ENCODE measurements at regions not wholly inside any gene's neighbourhood (a gene's known extent, or its start where the extent isn't known, plus 50 kb on each side); places are given as distances from the start of the nearest gene placed in this dataset.
"Not testable (repeated sequence)": the region's sequence is repeated elsewhere in the genome, so short reads cannot be mapped to it uniquely, and the experiment has no call there.

GRCh38 chr6:57878792-57879191, 561.4 kb downstream of the PRIM2 start:
- H3K4me3 ChIP-seq (ENCODE audit: low read depth in 1 of 3, low read length in 3 of 3); H3K36me3 ChIP-seq (ENCODE audit: control insufficient read depth in 3 of 3, insufficient read depth in 2 of 3, low read depth in 1 of 3, low read length in 3 of 3); H3K27me3 ChIP-seq (ENCODE audit: control insufficient read depth in 3 of 3, insufficient read depth in 3 of 3, low read length in 3 of 3); DNase-seq; H3K27ac ChIP-seq (ENCODE audit: low read depth in 1 of 3, low read length in 2 of 3); FAIRE-seq; H3K4me1 ChIP-seq (ENCODE audit: control insufficient read depth in 3 of 3, insufficient read depth in 2 of 3, low read depth in 1 of 3, low read length in 2 of 3); H3K9me3 ChIP-seq (ENCODE audit: control insufficient read depth in 2 of 2, insufficient read depth in 1 of 2, low read depth in 1 of 2, low read length in 1 of 2): not testable (repeated sequence)
- 54 to 63% (median 60%) methylated on average over 1 of the region's 1 CpG for WGBS, 3 donors

DNA sequence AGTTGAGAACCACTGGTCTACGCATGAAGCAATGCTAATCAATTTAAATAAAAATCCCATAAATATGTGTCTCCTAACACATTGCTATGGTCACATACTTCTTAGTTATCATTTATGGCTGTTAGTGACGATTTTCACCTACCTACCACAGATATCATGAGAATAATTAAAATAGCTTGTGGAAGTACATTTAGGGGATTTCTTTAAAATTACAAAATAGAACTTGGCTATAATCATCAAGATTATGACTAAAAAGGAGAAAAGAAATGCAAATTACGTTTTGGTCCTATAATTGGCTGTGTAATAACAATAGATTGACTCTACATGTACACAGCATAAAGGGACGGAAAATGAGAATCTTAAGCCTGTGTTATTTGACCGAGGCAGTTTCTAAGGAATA, 581.4 kb downstream of the PRIM2 start:
- FAIRE-seq = not testable (repeated sequence)

DNA sequence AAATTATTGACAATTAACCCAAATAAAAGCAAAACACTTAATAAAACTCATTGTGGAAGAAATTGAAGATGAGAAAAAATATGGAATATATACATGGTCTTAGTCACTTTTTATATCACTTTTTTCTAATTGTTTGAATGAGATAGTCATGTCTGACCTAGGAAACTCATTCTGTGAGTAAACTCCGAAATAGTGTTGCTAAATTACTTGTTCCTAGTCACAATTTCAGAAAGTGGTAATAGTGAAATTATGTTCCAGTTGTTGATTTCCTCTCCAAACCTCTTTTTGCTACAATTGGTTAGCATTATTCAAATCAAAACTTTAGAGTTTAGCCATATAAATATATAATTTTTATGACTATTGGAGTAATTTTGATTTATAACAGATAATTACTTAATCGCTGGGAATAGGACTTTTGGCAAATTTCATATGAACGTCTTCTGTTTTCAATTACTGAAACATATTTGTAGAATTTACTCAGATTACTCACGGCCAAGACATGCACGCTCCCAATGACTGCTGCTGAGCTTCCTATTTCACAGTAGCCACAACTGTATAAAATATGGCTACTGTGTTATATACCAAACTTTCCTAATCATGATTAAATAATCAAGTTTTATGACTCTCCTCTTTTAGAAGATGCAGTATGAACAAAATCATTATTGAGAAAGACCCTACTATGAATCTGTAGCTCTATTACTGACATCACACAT, 583.4 kb downstream of the PRIM2 start:
- not testable (repeated sequence) for DNase-seq; FAIRE-seq; H3K4me3 ChIP-seq (ENCODE audit: low read depth in 1 of 3, low read length in 3 of 3); H3K4me1 ChIP-seq (ENCODE audit: control insufficient read depth in 3 of 3, insufficient read depth in 2 of 3, low read depth in 1 of 3, low read length in 2 of 3); H3K9me3 ChIP-seq (ENCODE audit: control insufficient read depth in 2 of 2, insufficient read depth in 1 of 2, low read depth in 1 of 2, low read length in 1 of 2); H3K36me3 ChIP-seq (ENCODE audit: control insufficient read depth in 3 of 3, insufficient read depth in 2 of 3, low read depth in 1 of 3, low read length in 3 of 3); H3K27me3 ChIP-seq (ENCODE audit: control insufficient read depth in 3 of 3, insufficient read depth in 3 of 3, low read length in 3 of 3); H3K27ac ChIP-seq (ENCODE audit: low read depth in 1 of 3, low read length in 2 of 3)
- WGBS, 3 donors = 63 to 79% (median 71%) methylated on average over 2 of the region's 5 CpGs

More for the DNA sequence above, 581.4 kb downstream of the PRIM2 start:
- H3K4me1 ChIP-seq (ENCODE audit: control insufficient read depth in 3 of 3, insufficient read depth in 2 of 3, low read depth in 1 of 3, low read length in 2 of 3); H3K4me3 ChIP-seq (ENCODE audit: low read depth in 1 of 3, low read length in 3 of 3); DNase-seq; H3K9me3 ChIP-seq (ENCODE audit: control insufficient read depth in 2 of 2, insufficient read depth in 1 of 2, low read depth in 1 of 2, low read length in 1 of 2); H3K27me3 ChIP-seq (ENCODE audit: control insufficient read depth in 3 of 3, insufficient read depth in 3 of 3, low read length in 3 of 3); H3K27ac ChIP-seq (ENCODE audit: low read depth in 1 of 3, low read length in 2 of 3); H3K36me3 ChIP-seq (ENCODE audit: control insufficient read depth in 3 of 3, insufficient read depth in 2 of 3, low read depth in 1 of 3, low read length in 3 of 3): not testable (repeated sequence)
- WGBS, 3 donors = 63 to 69% (median 65%) methylated on average over 5 of the region's 5 CpGs

GRCh38 chr6:57901445-57901844, 584.0 kb downstream of the PRIM2 start:
- FAIRE-seq = not testable (repeated sequence)

GRCh38 chr6:57904356-57904755, 586.9 kb downstream of the PRIM2 start:
- 41 to 63% (median 57%) methylated on average over 6 of the region's 6 CpGs for WGBS, 3 donors

More at GRCh38 chr6:57901445-57901844, 584.0 kb downstream of the PRIM2 start:
- H3K4me3 ChIP-seq (ENCODE audit: low read depth in 1 of 3, low read length in 3 of 3); H3K27ac ChIP-seq (ENCODE audit: low read depth in 1 of 3, low read length in 2 of 3); H3K4me1 ChIP-seq (ENCODE audit: control insufficient read depth in 3 of 3, insufficient read depth in 2 of 3, low read depth in 1 of 3, low read length in 2 of 3); DNase-seq; H3K36me3 ChIP-seq (ENCODE audit: control insufficient read depth in 3 of 3, insufficient read depth in 2 of 3, low read depth in 1 of 3, low read length in 3 of 3); H3K9me3 ChIP-seq (ENCODE audit: control insufficient read depth in 2 of 2, insufficient read depth in 1 of 2, low read depth in 1 of 2, low read length in 1 of 2); H3K27me3 ChIP-seq (ENCODE audit: control insufficient read depth in 3 of 3, insufficient read depth in 3 of 3, low read length in 3 of 3): not testable (repeated sequence)
- WGBS, 3 donors = 84 to 92% (median 89%) methylated on average over 3 of the region's 3 CpGs

DNA sequence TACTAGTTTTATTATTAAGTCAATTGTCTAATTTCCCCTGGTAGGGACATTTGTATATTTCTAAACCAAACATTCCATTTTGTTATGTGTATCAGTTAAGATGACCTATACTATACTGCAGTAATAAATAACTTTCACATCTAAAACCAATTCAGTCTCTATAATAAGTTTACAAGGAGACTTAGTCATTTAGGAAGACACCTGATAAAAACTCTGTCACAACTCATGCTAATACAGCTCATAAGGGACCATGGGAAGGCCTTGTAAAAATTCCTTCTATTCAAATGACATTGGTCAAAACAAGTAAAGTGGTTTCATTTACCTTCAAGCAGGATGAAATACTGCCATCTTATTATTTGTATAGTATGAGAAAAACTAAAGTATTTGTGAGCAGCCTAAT, 597.9 kb downstream of the PRIM2 start:
- not testable (repeated sequence) for DNase-seq; H3K9me3 ChIP-seq (ENCODE audit: control insufficient read depth in 2 of 2, insufficient read depth in 1 of 2, low read depth in 1 of 2, low read length in 1 of 2); H3K4me3 ChIP-seq (ENCODE audit: low read depth in 1 of 3, low read length in 3 of 3); H3K27me3 ChIP-seq (ENCODE audit: control insufficient read depth in 3 of 3, insufficient read depth in 3 of 3, low read length in 3 of 3); H3K36me3 ChIP-seq (ENCODE audit: control insufficient read depth in 3 of 3, insufficient read depth in 2 of 3, low read depth in 1 of 3, low read length in 3 of 3); H3K27ac ChIP-seq (ENCODE audit: low read depth in 1 of 3, low read length in 2 of 3); H3K4me1 ChIP-seq (ENCODE audit: control insufficient read depth in 3 of 3, insufficient read depth in 2 of 3, low read depth in 1 of 3, low read length in 2 of 3); FAIRE-seq

More at GRCh38 chr6:57904356-57904755, 586.9 kb downstream of the PRIM2 start:
- H3K36me3 ChIP-seq (ENCODE audit: control insufficient read depth in 3 of 3, insufficient read depth in 2 of 3, low read depth in 1 of 3, low read length in 3 of 3); H3K4me3 ChIP-seq (ENCODE audit: low read depth in 1 of 3, low read length in 3 of 3); DNase-seq; H3K27ac ChIP-seq (ENCODE audit: low read depth in 1 of 3, low read length in 2 of 3); H3K4me1 ChIP-seq (ENCODE audit: control insufficient read depth in 3 of 3, insufficient read depth in 2 of 3, low read depth in 1 of 3, low read length in 2 of 3); H3K9me3 ChIP-seq (ENCODE audit: control insufficient read depth in 2 of 2, insufficient read depth in 1 of 2, low read depth in 1 of 2, low read length in 1 of 2); H3K27me3 ChIP-seq (ENCODE audit: control insufficient read depth in 3 of 3, insufficient read depth in 3 of 3, low read length in 3 of 3); FAIRE-seq: not testable (repeated sequence)

DNA sequence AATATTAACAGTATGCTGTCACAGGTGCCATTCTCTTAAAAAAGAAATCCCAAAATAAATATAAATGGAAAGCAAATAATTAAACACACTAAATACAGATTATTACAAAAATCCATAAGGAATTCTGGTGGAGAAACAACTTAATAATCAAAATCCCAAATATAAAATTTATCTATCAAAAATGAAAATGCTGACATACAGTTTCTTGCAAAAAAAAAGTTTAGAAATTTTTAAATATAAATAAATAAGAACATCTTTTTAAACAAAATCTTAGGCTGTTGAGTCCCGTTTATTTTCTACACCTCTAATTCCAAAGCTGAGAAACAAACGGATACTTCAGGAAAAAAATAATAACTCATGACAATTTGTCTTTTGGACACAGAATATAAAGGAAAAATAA, 625.5 kb downstream of the PRIM2 start:
- FAIRE-seq; H3K36me3 ChIP-seq (ENCODE audit: control insufficient read depth in 3 of 3, insufficient read depth in 2 of 3, low read depth in 1 of 3, low read length in 3 of 3); DNase-seq; H3K4me3 ChIP-seq (ENCODE audit: low read depth in 1 of 3, low read length in 3 of 3); H3K27ac ChIP-seq (ENCODE audit: low read depth in 1 of 3, low read length in 2 of 3); H3K9me3 ChIP-seq (ENCODE audit: control insufficient read depth in 2 of 2, insufficient read depth in 1 of 2, low read depth in 1 of 2, low read length in 1 of 2); H3K4me1 ChIP-seq (ENCODE audit: control insufficient read depth in 3 of 3, insufficient read depth in 2 of 3, low read depth in 1 of 3, low read length in 2 of 3); H3K27me3 ChIP-seq (ENCODE audit: control insufficient read depth in 3 of 3, insufficient read depth in 3 of 3, low read length in 3 of 3): not testable (repeated sequence)
- WGBS, 3 donors = 84 to 92% (median 85%) methylated on average over 2 of the region's 2 CpGs

DNA sequence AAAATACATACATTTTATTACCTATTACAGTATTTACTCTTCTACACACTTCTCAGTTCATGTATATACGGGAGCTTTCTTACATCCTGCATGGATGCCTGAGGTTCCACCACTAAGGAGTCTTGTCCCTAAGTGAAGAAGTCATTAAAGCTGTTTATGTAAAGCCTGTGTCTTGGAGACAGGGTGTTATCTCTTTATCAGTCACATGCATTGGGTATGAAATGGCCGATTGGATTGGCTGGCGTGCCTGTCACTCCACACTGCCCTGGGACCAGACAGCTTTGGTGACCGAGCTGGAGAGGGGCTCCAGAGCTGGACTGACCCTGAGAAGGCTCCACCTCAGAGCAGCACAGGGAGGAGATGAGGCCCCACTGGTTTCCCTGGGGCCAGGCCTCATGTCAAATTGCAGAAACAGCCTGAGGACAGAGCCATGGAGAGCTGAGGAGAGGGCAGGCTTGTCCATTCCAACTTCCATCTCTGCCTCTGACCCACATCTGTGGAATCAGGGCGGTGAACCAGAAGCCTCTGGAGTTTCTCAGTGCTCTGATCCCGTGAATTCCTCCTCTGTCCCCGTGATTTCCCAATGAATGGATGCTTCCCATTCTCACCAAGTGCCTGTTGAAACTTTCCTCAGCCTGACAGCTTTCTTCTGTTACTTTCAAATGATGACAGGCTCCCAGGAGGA, 628.8 kb downstream of the PRIM2 start:
- WGBS, 3 donors = 87 to 96% (median 88%) methylated on average over 7 of the region's 7 CpGs
- H3K27me3 ChIP-seq (ENCODE audit: control insufficient read depth in 3 of 3, insufficient read depth in 3 of 3, low read length in 3 of 3); H3K4me3 ChIP-seq (ENCODE audit: low read depth in 1 of 3, low read length in 3 of 3); H3K4me1 ChIP-seq (ENCODE audit: control insufficient read depth in 3 of 3, insufficient read depth in 2 of 3, low read depth in 1 of 3, low read length in 2 of 3); DNase-seq; H3K27ac ChIP-seq (ENCODE audit: low read depth in 1 of 3, low read length in 2 of 3); H3K9me3 ChIP-seq (ENCODE audit: control insufficient read depth in 2 of 2, insufficient read depth in 1 of 2, low read depth in 1 of 2, low read length in 1 of 2); FAIRE-seq: not testable (repeated sequence)
- H3K36me3 ChIP-seq (ENCODE audit: control insufficient read depth in 3 of 3, insufficient read depth in 2 of 3, low read depth in 1 of 3, low read length in 3 of 3) = peaks cover 0 to 14% (median 2%) of the 10 kb centered on the region in 3 donors
